HG03460 (cell line): ENCODE measurements at regions not wholly inside any gene's neighbourhood (a gene's known extent, or its start where the extent isn't known, plus 50 kb on each side); places are given as distances from the start of the nearest gene placed in this dataset.

Experiments used
- ATAC-seq: cut with Tn5 transposase; IDR thresholded peaks from one replicate; pipeline ENCODE4 v1.9.1; 2021; ENCODE audit not compliant: unreplicated experiment

GRCh38 chr2:103268841-103269498, 507.1 kb downstream of the TMEM182 start:
- ATAC-seq: no peak

- no peak for ATAC-seq
These were observed 515.0 kb downstream of the TMEM182 start for GRCh38 chr2:103276869-103277268.

- no peak for ATAC-seq
These were observed 522.9 kb downstream of the TMEM182 start for GRCh38 chr2:103284750-103285149.

GRCh38 chr2:103285354-103285753, 523.5 kb downstream of the TMEM182 start:
- no peak for ATAC-seq

GRCh38 chr2:103287746-103288145, 525.9 kb downstream of the TMEM182 start:
- ATAC-seq: no peak

- no peak for ATAC-seq
These were observed 526.9 kb downstream of the TMEM182 start for GRCh38 chr2:103288696-103289095.

GRCh38 chr2:103289105-103289725, 527.4 kb downstream of the TMEM182 start:
- no peak for ATAC-seq

GRCh38 chr2:103292573-103292972, 530.7 kb downstream of the TMEM182 start:
- no peak for ATAC-seq

GRCh38 chr2:103293067-103293741, 531.4 kb downstream of the TMEM182 start:
- no peak for ATAC-seq

GRCh38 chr2:103293742-103294077, 531.9 kb downstream of the TMEM182 start:
- ATAC-seq: no peak

- no peak for ATAC-seq
These were observed 532.6 kb downstream of the TMEM182 start for GRCh38 chr2:103294420-103294819.

GRCh38 chr2:103295591-103295990, 533.8 kb downstream of the TMEM182 start:
- ATAC-seq: no peak

GRCh38 chr2:103324671-103325070, 562.8 kb downstream of the TMEM182 start:
- no peak for ATAC-seq

- no peak for ATAC-seq
These were observed 565.6 kb downstream of the TMEM182 start for GRCh38 chr2:103327386-103327785.

- no peak for ATAC-seq
These were observed 566.1 kb downstream of the TMEM182 start for GRCh38 chr2:103327966-103328365.

- no peak for ATAC-seq
These were observed 573.6 kb downstream of the TMEM182 start for GRCh38 chr2:103335403-103335802.

GRCh38 chr2:103338819-103339218, 577.0 kb downstream of the TMEM182 start:
- ATAC-seq: no peak

- ATAC-seq: no peak
These were observed 584.9 kb downstream of the TMEM182 start for GRCh38 chr2:103346780-103347179.

- no peak for ATAC-seq
These were observed 591.9 kb downstream of the TMEM182 start for GRCh38 chr2:103353774-103354173.

- ATAC-seq: no peak
These were observed 593.5 kb downstream of the TMEM182 start for GRCh38 chr2:103355287-103355686.

GRCh38 chr2:103361712-103362111, 599.9 kb downstream of the TMEM182 start:
- ATAC-seq: no peak

- no peak for ATAC-seq
These were observed 601.8 kb downstream of the TMEM182 start for GRCh38 chr2:103363639-103364038.
